Esophagus muscularis mucosa (tissue), 3 donors: ENCODE measurements at regions not wholly inside any gene's neighbourhood (a gene's known extent, or its start where the extent isn't known, plus 50 kb on each side); places are given as distances from the start of the nearest gene placed in this dataset.

ENCODE experiments used
- CTCF ChIP-seq, 3 experiments: fragments of 200-600 bp in 2 of 3; fragments of 450-650 bp in 1 of 3; sonication (generic) in 2 of 3; IDR thresholded peaks; one replicate each; pipeline ENCODE4 v1.5.1; 2017 to 2019; ENCODE audit warnings: antibody characterized with exemption in 3 of 3, mild to moderate bottlenecking in 2 of 3, moderate library complexity in 1 of 3
- POLR2A ChIP-seq: fragments of 450-650 bp; IDR thresholded peaks from one replicate; pipeline ENCODE4 v1.6.1; 2017; ENCODE audit warnings: antibody characterized with exemption, moderate library complexity, mild to moderate bottlenecking, low read depth

GRCh38 chr15:25172691-25173090 lies 217.9 kb downstream of the SNRPN start:
- TF ChIP-seq POLR2A = no peak
- TF ChIP-seq CTCF (IDR thresholded peaks at IDR 0.05) = no peak
